GM21447 (cell line): ENCODE measurements at regions not wholly inside any gene's neighbourhood (a gene's known extent, or its start where the extent isn't known, plus 50 kb on each side); places are given as distances from the start of the nearest gene placed in this dataset.
"Not testable (repeated sequence)": the region's sequence is repeated elsewhere in the genome, so short reads cannot be mapped to it uniquely, and the experiment has no call there.

ENCODE experiments used
- ATAC-seq: cut with Tn5 transposase; IDR thresholded peaks from one replicate; pipeline ENCODE4 v1.9.1; 2021; ENCODE audit not compliant: unreplicated experiment

DNA sequence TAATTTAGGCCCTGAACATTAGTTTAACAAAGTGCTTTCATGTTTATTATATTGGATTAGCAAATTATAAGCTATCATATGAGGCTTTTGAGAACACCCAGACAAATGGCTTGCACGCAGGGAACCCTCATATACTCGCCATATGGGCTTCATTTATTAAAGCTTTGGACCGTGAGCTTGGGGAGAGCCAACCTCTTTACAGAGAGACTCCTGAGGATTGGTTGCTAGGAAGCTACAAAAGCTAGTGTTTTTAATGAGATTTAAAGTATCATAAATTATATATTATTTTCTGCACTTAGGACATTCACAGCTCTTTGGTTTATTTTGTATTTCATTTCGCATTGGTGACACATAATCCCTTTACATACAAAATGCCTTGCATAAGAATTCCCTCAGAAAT, 193.8 kb upstream of the TOX3 start:
- no peak for ATAC-seq

DNA sequence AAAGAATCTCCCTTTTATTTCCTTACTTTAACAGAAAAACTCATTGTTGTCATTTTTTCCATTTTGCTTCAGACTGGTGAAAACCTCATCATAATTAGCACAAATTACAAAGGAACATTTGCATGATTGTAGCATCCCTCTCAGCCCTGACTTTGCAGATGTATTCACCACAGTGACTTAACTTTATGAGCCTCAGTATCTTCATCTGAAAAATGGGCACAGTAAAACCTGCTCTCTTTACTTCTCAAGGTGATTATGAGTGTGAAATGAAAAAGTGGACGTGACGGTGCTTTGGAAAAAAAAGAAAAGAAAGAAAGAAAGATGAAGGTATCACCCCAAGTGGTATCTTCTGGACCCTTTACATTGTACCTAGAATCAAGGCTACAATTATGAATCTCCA, 193.4 kb upstream of the TOX3 start:
- no peak for ATAC-seq

DNA sequence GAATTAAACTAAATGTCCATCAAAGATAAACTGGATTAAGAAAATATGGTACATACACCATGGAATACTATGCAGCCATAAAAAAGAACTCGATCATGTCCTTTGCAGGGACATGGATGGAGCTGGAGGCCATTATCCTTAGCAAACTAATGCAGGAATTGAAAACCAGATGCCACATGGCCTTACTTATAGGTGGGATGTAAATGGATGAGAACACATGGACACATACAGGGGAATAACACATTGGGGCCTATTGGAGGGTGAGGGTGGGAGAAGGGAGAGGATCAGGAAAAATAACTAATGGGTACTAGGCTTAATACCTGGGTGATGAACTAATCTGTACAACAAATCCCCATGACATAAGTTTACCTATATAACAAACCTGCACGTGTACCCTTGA, 192.0 kb upstream of the TOX3 start:
- not testable (repeated sequence) for ATAC-seq

DNA sequence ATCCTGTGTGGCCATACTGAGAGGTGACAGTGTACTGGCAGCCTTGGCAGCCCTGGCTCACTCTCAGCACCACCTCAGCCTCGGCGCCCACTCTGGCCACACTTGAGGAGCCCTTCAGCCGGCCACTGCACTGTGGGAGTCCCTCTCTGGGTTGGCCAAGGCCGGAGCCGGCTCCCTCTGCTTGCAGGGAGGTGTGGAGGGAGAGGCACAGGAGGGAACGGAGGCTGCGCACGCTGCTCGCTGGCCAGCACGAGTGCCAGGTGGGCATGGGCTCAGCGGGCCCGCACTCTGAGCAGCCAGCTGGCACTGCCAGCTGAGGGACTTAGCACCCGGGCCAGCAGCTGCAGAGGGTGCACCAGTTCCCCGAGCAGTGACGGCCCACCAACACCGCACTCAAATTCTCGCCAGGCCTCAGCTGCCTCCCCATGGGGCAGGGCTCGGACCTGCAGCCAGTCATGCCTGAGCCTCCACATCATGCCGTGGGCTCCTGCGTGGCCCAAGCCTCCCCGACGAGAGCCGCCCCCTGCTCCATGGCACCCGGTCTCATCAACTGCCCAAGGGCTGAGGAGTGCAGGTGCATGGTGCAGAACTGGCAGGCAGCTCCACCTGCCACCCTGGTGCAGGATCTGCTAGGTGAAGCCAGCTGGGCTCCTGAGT, 184.4 kb upstream of the TOX3 start:
- no peak for ATAC-seq

- no peak for ATAC-seq
These were observed 182.8 kb upstream of the TOX3 start for GRCh38 chr16:52729731-52730130.

- no peak for ATAC-seq
These were observed 180.9 kb upstream of the TOX3 start for GRCh38 chr16:52727849-52728248.

DNA sequence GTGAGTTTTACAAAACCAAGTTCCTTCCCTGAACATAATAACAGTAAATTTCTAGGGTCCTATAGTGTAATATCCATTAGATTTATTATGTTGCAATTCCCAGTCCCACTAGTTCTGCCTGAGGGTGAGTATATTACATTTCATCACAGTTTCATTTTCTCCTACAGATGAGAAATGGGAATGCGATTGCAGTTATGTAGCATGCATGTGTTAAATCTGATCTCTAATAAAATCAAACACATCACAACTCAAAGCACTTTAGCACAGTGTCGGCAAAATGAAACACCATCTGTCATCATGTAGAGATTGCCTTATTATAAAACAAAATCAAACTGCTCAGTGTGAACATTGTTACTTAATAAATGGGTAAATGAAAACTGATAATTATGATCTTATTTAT, 180.5 kb upstream of the TOX3 start:
- no peak for ATAC-seq

- ATAC-seq: no peak
These were observed 178.5 kb upstream of the TOX3 start for GRCh38 chr16:52725461-52725860.

DNA sequence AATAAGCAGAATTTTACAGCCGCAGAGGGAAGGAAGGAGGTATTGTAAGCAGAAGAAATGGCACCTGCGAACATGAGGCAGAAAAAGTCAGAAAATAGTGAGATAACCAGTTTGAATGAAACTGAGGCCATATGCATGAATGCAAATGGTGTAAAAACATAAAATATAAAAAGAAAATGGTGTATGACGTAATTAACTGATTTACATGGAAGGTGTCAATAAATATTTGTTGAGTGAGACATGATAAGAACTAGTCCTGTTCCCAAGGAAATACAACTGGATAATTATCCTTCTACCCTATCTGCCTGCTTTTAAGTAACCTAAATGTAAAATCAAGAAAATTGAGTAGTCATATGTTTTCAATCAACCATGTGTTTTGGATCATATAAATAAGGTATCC, 178.1 kb upstream of the TOX3 start:
- no peak for ATAC-seq

GRCh38 chr16:52721331-52721730, 174.4 kb upstream of the TOX3 start:
- no peak for ATAC-seq

GRCh38 chr16:52718046-52718445, 171.1 kb upstream of the TOX3 start:
- no peak for ATAC-seq

- ATAC-seq: no peak
These were observed 166.8 kb upstream of the TOX3 start for GRCh38 chr16:52713740-52714139.

DNA sequence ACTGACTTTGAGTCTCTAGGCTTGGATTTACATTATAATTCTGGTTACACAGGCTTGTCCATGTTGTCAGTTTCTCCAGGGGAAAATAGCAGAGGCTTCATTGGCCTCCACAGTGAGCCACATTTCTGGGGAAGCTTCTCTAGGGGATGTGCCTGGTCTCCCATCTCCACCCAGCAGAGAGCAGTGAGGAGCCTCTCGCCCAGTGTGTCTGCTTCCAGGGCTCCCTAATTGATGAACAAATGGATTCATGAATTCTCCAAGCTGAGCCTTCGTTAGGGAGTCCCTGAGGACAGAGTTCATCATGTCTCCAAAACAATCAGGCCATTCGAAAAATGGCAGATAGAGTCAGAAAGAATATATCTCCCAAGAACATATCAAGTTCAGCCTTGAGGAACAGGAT, 162.4 kb upstream of the TOX3 start:
- ATAC-seq: no peak

GRCh38 chr16:52708476-52708875, 161.5 kb upstream of the TOX3 start:
- no peak for ATAC-seq

DNA sequence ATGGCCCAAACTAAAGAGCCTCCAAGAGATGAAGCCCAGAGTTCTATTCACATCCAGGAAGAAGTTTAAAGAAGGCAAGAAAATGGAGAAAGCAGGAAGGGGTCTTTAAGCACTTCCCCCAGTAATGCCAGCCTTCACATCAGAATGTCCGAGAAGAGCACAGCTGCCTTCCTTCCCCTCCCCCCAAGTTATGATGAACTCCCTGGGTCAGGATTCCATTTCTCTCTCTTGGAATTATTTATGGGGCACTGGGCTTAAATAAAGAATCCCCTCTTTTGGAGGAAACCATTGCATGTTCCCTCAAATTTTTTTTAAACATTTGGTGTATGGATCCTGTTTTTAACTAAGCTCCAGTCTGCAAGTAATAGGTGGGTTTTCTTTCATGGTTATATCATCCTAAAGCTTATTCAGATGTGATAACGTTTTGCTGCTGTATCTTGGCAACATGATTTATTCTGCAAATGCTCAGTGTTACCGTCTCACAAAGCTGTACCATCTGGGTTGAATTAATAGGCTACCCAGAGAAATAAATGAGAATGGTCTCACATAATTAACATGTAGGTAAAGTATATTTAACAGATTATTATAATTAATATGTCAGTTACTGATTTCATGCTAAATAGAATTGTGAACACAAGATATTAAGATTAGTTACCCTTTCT, 160.9 kb upstream of the TOX3 start:
- no peak for ATAC-seq

- no peak for ATAC-seq
These were observed 158.2 kb upstream of the TOX3 start for GRCh38 chr16:52705122-52705521.

GRCh38 chr16:52697971-52698370, 151.0 kb upstream of the TOX3 start:
- ATAC-seq: no peak

- ATAC-seq: no peak
These were observed 149.2 kb upstream of the TOX3 start for GRCh38 chr16:52696126-52696525.

GRCh38 chr16:52690468-52690867, 143.5 kb upstream of the TOX3 start:
- no peak for ATAC-seq

- ATAC-seq: no peak
These were observed 134.1 kb upstream of the TOX3 start for GRCh38 chr16:52680993-52681392.

- no peak for ATAC-seq
These were observed 130.6 kb upstream of the TOX3 start for GRCh38 chr16:52677501-52677900.

DNA sequence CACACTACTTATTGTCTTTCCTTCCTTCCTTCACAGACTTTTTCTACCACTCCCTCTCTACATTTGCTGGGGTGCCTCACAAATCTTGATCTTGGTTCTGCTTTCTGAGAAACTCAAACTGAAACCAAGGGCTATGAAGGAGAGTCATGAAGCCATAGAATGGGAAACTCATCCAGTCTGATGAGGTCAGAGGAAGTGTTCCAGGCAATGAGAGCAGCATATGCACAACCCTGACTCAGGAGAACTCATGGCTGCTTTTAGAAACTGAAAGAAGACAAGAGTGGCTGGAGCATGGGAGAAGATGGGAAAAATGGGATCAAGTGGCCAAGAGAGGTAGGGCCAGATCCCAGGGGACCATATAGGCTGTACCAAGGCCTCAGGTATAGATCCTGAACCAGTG, 130.0 kb upstream of the TOX3 start:
- no peak for ATAC-seq

DNA sequence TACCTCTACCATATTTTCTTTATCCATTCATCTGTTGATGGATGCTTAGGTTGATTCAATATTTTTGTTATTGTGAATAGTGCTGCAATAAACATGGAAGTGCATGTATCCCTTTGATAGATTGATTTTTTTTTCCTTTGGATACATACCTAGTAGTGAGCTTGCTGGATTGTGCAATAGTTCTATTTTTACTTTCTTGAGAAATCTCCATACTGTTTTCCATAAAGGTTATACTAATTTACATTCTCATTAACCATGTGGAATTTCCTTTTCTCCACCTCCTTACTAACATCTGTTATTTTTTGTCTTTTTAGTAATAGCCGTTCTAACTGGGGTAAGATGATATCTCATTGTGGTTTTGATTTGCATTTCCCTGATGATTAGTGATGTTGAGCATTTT, 124.6 kb upstream of the TOX3 start:
- no peak for ATAC-seq
